ENCODE measurements at regions not wholly inside any gene's neighbourhood (a gene's known extent, or its start where the extent isn't known, plus 50 kb on each side); places are given as distances from the start of the nearest gene placed in this dataset.

DNA sequence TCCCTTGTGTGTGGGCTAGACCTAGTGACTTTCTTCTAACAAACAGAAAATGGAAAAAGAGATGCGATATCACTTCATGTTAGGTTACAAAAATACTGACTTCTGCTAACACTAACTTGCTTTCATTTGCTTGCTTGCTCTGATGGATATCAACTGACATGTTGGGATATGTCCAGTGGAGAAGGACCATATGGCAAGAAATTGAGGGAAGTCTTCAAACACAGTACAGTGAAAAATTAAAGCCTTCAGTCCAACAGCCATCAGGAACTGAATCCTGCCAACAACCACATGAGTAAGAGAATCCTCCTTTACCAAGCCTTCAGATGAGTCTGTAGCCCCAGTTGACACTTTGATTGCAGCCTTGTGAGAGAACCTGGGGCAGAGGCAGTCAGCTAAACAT lies 143.9 kb downstream of the MAIP1 start:
- Histone ChIP-seq H3K79me2 (replicated peaks; ENCODE audit: insufficient read depth, low read length) (no peaks in the 10 kb centered on the region), H4K20me1 (ENCODE audit: insufficient read depth) (no peaks in the 10 kb centered on the region), H3K4me3 (ENCODE audit: low read length) (no peak overlapping the region), H3K27ac (ENCODE audit: low read length) (no peak overlapping the region), H3K9me2 (ENCODE audit: insufficient read depth, low read length) (no peaks in the 10 kb centered on the region), H3K27me3 (ENCODE audit: insufficient read depth, low read depth, low read length) (no peaks in the 10 kb centered on the region), H3K36me3 (ENCODE audit: insufficient read depth, low read length) (no peaks in the 10 kb centered on the region), H3K4me2 (ENCODE audit: low read length) (no peak overlapping the region), H2AFZ (ENCODE audit: low read depth, low read length) (no peak overlapping the region), H3F3A (ENCODE audit: insufficient read depth, low read length, poor library complexity, severe bottlenecking) (no peaks in the 10 kb centered on the region), H3K9me3 (ENCODE audit: low read length) (no peaks in the 10 kb centered on the region), H3K9ac (ENCODE audit: low read length) (no peak overlapping the region)
- TF ChIP-seq, protein P1, sequence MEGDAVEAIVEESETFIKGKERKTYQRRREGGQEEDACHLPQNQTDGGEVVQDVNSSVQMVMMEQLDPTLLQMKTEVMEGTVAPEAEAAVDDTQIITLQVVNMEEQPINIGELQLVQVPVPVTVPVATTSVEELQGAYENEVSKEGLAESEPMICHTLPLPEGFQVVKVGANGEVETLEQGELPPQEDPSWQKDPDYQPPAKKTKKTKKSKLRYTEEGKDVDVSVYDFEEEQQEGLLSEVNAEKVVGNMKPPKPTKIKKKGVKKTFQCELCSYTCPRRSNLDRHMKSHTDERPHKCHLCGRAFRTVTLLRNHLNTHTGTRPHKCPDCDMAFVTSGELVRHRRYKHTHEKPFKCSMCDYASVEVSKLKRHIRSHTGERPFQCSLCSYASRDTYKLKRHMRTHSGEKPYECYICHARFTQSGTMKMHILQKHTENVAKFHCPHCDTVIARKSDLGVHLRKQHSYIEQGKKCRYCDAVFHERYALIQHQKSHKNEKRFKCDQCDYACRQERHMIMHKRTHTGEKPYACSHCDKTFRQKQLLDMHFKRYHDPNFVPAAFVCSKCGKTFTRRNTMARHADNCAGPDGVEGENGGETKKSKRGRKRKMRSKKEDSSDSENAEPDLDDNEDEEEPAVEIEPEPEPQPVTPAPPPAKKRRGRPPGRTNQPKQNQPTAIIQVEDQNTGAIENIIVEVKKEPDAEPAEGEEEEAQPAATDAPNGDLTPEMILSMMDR (IDR thresholded peaks at IDR 0.05; ENCODE audit: poor library complexity, severe bottlenecking): no peak

DNA sequence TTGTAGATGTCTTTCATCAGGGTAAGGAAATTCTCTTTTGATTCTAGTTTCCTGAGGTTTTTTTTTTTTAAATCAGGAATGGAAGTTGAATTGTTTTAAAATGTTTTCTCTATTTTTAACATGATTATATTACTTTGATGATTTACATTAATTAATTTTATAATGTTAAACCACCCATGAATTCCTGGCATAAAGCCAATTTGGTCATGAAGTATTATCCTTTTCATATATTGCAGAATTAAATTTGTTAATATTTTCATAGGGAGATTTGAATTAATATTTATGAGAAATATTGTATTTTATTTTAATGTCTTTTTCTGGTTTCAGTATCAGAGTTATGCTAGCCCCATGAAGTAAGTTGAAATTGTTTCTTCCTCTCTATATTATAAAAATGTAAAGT lies 144.6 kb downstream of the MAIP1 start:
- H3K27ac ChIP-seq (ENCODE audit: low read length): no peak overlapping the region
- no peak overlapping the region for H3K9ac ChIP-seq (ENCODE audit: low read length)
- H4K20me1 ChIP-seq (ENCODE audit: insufficient read depth): no peaks in the 10 kb centered on the region
- TF ChIP-seq EZH2 (IDR thresholded peaks at IDR 0.05; ENCODE audit: borderline replicate concordance, insufficient read depth, low read length, poor library complexity, severe bottlenecking): no peak
- TF ChIP-seq, protein P1 (IDR thresholded peaks at IDR 0.05; ENCODE audit: poor library complexity, severe bottlenecking): no peak
- no peak for TF ChIP-seq MXI1 (conservative IDR thresholded peaks at IDR 0.05; ENCODE audit: poor library complexity, severe bottlenecking)
- no peak for TF ChIP-seq SMC3 (conservative IDR thresholded peaks at IDR 0.05; ENCODE audit: poor library complexity)
- no peak for TF ChIP-seq TAF1 (IDR thresholded peaks at IDR 0.05; ENCODE audit: low read depth)
- no peak overlapping the region for H3K4me2 ChIP-seq (ENCODE audit: low read length)
- no peaks in the 10 kb centered on the region for H3K36me3 ChIP-seq (ENCODE audit: insufficient read depth, low read length)
- no peaks in the 10 kb centered on the region for H3K9me2 ChIP-seq (ENCODE audit: insufficient read depth, low read length)
- no peaks in the 10 kb centered on the region for H3F3A ChIP-seq (ENCODE audit: insufficient read depth, low read length, poor library complexity, severe bottlenecking)
- no peak overlapping the region for H2AFZ ChIP-seq (ENCODE audit: low read depth, low read length)
- H3K4me3 ChIP-seq (ENCODE audit: low read length): no peak overlapping the region
- no peaks in the 10 kb centered on the region for H3K27me3 ChIP-seq (ENCODE audit: insufficient read depth, low read depth, low read length)
- no peaks in the 10 kb centered on the region for H3K9me3 ChIP-seq (ENCODE audit: low read length)
- H3K79me2 ChIP-seq (replicated peaks; ENCODE audit: insufficient read depth, low read length): no peaks in the 10 kb centered on the region

DNA sequence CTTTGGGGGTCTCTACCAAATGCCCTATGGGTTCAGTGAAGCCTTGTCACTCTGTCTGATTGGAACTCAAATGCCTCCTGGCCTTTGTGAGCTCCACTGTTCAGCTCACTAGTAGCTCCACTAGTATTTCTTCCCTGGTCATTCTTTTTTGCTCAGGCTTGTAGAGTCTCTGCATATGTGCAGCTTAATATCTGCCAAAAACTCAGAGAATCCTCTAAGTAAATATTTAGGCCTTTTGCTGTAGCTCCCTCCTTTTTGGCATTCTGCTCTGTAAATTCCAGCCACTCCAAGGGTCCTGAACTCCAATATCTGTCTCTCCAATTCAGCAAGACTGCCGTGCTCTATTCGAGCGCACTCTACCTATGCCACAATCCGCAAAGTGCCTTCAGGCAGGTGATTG lies 146.5 kb downstream of the MAIP1 start:
- no peaks in the 10 kb centered on the region for H3F3A ChIP-seq (ENCODE audit: insufficient read depth, low read length, poor library complexity, severe bottlenecking)
- H3K9ac ChIP-seq (ENCODE audit: low read length): no peak overlapping the region
- no peaks in the 10 kb centered on the region for H3K9me2 ChIP-seq (ENCODE audit: insufficient read depth, low read length)
- H3K4me2 ChIP-seq (ENCODE audit: low read length): no peak overlapping the region
- TF ChIP-seq EP300 (conservative IDR thresholded peaks at IDR 0.05; ENCODE audit: poor library complexity, severe bottlenecking): no peak
- no peak for TF ChIP-seq TAF1 (IDR thresholded peaks at IDR 0.05; ENCODE audit: low read depth)
- TF ChIP-seq, protein P2, sequence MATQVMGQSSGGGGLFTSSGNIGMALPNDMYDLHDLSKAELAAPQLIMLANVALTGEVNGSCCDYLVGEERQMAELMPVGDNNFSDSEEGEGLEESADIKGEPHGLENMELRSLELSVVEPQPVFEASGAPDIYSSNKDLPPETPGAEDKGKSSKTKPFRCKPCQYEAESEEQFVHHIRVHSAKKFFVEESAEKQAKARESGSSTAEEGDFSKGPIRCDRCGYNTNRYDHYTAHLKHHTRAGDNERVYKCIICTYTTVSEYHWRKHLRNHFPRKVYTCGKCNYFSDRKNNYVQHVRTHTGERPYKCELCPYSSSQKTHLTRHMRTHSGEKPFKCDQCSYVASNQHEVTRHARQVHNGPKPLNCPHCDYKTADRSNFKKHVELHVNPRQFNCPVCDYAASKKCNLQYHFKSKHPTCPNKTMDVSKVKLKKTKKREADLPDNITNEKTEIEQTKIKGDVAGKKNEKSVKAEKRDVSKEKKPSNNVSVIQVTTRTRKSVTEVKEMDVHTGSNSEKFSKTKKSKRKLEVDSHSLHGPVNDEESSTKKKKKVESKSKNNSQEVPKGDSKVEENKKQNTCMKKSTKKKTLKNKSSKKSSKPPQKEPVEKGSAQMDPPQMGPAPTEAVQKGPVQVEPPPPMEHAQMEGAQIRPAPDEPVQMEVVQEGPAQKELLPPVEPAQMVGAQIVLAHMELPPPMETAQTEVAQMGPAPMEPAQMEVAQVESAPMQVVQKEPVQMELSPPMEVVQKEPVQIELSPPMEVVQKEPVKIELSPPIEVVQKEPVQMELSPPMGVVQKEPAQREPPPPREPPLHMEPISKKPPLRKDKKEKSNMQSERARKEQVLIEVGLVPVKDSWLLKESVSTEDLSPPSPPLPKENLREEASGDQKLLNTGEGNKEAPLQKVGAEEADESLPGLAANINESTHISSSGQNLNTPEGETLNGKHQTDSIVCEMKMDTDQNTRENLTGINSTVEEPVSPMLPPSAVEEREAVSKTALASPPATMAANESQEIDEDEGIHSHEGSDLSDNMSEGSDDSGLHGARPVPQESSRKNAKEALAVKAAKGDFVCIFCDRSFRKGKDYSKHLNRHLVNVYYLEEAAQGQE (IDR thresholded peaks at IDR 0.05; ENCODE audit: borderline replicate concordance): no peak
- TF ChIP-seq RAD21 (conservative IDR thresholded peaks at IDR 0.05): no peak
- no peak for TF ChIP-seq SMC3 (conservative IDR thresholded peaks at IDR 0.05; ENCODE audit: poor library complexity)
- no peak for TF ChIP-seq MXI1 (conservative IDR thresholded peaks at IDR 0.05; ENCODE audit: poor library complexity, severe bottlenecking)
- TF ChIP-seq, protein P1 (IDR thresholded peaks at IDR 0.05; ENCODE audit: poor library complexity, severe bottlenecking): no peak
- TF ChIP-seq EZH2 (IDR thresholded peaks at IDR 0.05; ENCODE audit: borderline replicate concordance, insufficient read depth, low read length, poor library complexity, severe bottlenecking): no peak
- H2AFZ ChIP-seq (ENCODE audit: low read depth, low read length): no peak overlapping the region
- H3K4me3 ChIP-seq (ENCODE audit: low read length): no peak overlapping the region
- H3K27me3 ChIP-seq (ENCODE audit: insufficient read depth, low read depth, low read length): no peaks in the 10 kb centered on the region
- H3K27ac ChIP-seq (ENCODE audit: low read length): no peak overlapping the region
- H4K20me1 ChIP-seq (ENCODE audit: insufficient read depth): no peaks in the 10 kb centered on the region
- H3K79me2 ChIP-seq (replicated peaks; ENCODE audit: insufficient read depth, low read length): no peaks in the 10 kb centered on the region
- H3K9me3 ChIP-seq (ENCODE audit: low read length): no peaks in the 10 kb centered on the region
- no peaks in the 10 kb centered on the region for H3K36me3 ChIP-seq (ENCODE audit: insufficient read depth, low read length)

Data from neural cell (in vitro differentiated cells).